SK-N-MC (cell line): ENCODE measurements at regions not wholly inside any gene's neighbourhood (a gene's known extent, or its start where the extent isn't known, plus 50 kb on each side); places are given as distances from the start of the nearest gene placed in this dataset.

Source experiments
- EZH2 ChIP-seq: fragments of 200-600 bp; sonication (generic); IDR thresholded peaks from one replicate; pipeline ENCODE4 v1.6.1; 2017; ENCODE audit warnings: antibody characterized with exemption
- POLR2AphosphoS5 ChIP-seq: IDR thresholded peaks from 2 replicates; pipeline ENCODE4 v1.6.1; 2012; ENCODE audit warnings: mild to moderate bottlenecking, low read depth, low read length, borderline replicate concordance

DNA sequence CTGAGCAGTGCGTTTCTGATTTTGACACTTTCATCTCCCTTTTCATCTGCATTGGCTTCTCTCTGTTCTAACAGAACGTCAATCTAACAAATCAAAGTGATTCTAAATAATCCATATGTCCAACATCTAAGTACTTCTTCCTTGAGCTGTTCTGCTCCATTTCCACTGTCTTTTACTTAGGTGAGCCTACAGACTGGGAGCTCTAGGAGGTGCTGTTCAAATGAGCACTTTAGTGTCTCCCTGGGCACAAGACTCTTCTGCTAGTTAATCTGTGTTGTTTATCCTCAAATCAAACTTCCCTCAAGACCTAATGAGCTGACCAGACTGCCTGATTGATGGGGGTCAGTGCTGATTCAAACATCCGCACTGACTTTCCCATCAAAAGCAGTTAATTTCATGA is 408.1 kb downstream of the WDR72 start:
- TF ChIP-seq POLR2AphosphoS5 (no peak), EZH2 (no peak)
